M059J (cell line): ENCODE measurements at regions not wholly inside any gene's neighbourhood (a gene's known extent, or its start where the extent isn't known, plus 50 kb on each side); places are given as distances from the start of the nearest gene placed in this dataset.

Source experiments
- DNase-seq: peaks from one replicate; pipeline ENCODE4 v3.0.0-alpha.2; 2012; ENCODE audit warnings: low read depth

DNA sequence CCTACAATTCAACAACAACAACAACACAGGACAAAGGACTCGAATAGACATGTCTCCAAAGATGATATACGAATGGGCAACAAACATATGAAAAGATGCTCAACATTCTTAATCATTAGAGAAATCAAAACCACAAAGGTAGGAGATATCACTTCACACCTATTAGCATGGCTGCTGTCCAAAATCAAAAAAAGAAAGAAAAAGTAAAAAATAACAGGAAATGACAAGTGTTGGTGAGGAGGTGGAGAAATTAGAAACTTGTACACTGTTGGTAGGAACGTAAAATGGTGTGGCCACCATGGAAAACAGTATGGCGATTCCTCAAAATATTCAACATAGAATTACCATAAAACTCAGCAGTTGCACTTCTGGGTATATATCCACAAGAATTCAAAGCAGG lies 312.3 kb upstream of the STT3B start:
- no peak for DNase-seq

DNA sequence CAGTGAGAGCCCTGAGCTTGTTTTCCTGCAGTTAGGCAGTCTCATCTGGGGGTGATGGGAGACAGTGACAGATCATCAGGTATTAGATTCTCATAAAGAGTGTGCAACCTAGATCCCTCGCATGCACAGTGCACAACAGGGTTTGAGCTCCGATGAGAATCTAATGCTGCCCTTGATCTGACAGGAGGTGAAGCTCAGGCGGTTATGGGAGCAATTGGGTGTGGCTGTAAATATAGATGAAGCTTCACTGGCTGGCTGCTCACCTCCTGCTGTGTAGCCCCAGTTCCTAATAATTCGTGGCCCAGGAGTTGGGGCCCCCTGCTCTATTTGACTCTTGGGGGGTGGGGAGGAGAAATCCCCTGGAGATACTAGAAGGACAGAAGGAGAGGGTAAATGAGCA lies 309.4 kb upstream of the STT3B start:
- no peak for DNase-seq

DNA sequence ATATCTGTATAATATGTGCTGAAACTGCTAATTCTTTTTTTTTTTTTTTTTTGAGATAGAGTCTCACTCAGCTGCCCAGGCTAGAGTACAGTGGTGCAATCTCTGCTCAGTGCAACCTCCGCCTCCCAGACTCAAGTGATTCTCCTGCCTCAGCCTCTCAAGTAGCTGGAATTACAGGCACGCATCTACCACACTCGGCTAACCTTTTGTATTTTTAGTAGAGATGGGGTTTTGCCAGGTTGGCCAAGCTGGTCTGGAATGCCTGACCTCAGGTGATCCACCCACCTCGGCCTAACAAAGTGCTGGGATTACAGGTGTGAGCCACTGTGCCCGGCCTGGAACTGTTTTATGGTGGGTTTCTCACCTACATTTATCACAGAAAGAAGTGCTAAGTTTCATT lies 307.8 kb upstream of the STT3B start:
- no peak for DNase-seq

GRCh38 chr3:31225923-31226322 lies 306.8 kb upstream of the STT3B start:
- DNase-seq = no peak

GRCh38 chr3:31226346-31226745 lies 306.4 kb upstream of the STT3B start:
- no peak for DNase-seq

DNA sequence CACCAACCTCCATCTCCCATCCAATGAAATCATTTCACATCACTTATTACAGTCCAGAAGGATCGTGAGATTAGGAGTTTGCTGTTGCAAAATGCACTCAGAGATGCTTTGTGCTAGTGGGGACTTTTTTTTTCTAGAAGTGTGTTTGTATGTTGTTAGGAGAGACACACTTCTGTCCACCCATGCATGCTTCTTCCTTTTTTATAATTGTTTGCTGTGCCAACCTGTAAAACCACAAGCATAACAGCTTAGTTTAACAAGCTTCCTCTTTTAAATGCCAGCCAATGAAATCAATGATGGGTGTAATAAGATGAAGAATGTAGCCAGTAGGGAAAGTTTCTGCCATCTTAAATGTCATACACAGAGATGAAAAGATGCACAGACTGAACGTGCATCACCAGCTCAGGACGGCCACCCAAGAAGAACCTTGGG lies 305.6 kb upstream of the STT3B start:
- DNase-seq = peak; percentile 57

- DNase-seq = no peak
Observed at GRCh38 chr3:31230425-31231223, 302.1 kb upstream of the STT3B start.

DNA sequence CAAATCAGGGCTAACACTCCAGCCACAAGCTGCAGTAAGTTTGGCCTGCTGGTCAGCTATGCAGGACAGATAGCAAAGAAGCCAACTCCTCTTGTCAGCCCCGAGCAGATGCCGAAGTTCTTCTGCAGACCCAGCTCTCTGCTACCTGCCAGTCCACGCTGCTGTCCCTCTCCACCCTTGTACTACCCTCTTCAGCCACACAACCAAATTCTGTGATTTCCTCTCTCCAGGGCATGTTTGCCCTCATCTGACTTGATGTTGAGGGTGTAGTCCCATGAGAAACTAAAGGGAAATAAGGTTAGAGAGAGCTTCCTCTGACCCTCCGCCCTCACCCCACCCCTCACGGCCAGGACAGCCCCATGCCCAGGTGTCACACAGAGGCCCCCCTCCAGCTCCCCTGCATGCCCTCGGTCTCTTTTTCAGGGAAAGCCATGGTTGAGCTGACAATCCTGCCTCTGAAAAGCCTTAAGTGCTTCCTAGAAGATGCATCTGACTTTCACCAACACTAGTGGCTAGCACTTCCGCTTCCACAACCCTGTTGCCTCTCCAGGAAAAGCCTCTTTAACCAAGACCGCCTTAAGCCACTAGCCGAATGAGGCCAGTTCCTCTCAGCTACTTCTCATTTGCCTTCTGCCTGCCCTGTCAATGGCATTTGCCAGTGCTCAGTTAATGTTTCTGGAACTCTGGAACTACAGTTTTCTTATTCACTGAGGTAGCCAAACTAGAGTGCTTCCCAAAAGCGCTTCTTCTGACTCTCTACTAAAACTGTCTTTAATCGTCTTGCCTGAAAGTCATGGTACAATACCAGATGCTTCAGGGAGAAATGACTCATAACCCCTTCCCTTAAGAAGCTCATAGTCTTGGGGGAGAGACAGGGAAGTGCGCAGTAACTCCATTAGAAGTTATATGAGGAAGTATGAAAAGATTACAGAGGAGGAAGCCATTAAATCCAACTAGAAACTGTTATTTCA lies 300.4 kb upstream of the STT3B start:
- DNase-seq = peak; percentile 45

DNA sequence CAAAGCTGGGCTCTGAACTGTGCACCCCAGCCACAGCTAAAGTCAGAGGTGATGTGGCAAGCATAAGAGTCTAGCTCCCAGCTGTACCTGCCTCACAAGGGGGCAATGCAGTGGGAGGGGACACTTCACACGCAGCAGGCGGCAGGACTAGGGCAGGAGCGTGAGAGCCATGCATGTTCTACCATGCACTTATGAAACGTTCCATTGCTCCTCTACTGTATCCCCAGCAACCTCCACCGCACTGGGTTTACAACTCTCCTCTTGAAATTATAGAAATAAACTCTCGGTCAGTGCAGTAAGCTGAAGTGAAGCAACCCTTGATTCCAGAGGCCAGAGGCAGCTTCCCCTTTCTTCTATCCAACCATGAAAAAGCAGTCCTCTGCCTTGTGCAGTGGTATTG lies 298.6 kb upstream of the STT3B start:
- DNase-seq = no peak

DNA sequence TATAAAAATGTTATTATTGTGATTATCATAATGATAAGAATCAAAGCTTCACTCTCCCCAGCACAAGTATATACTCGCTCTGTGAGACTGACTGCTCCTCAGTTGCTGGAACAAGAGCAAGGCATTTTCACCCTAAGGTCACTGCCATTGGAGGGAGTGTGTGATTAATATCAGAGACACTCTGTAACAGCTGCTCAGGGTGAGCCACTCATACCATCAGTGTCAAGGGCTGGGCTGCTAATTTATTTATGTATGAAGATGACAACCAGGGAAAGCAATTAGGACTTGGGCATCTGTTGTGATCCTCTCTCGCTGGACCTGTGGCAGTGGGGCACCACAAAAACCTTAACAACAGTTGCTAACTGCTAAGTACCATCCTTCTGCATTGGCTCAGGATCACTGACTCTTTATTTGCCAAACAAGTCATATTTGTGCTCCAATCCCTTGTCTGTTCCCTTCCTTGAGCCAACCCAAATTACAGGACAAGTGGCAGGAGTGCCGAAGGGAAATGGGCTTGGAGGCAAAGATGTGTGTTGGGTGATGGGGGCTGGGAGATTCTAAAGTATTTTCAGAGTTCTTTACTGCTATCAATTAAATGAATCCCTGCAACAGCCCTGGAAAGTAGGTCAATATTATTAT lies 297.5 kb upstream of the STT3B start:
- DNase-seq = no peak

DNA sequence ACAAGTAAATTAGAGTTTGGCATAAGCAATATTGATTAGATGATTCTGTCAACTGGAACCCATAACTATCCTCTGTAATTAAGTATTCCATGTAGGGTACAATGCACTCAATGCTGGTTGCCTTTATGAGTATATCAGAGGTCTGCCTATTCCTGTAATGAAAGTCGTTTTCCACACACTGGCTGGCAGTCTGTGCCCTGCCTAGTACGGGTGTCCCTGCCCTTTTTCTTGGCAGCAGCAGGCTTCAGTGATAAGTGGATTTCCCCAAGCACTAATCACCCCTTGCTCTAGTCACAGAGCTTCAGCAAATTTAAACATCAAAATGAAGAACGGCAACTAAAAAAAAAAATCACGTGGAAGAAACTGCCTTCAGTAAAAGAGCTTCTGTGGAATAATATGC lies 294.8 kb upstream of the STT3B start:
- DNase-seq = no peak

- no peak for DNase-seq
Observed at GRCh38 chr3:31240013-31240412, 292.7 kb upstream of the STT3B start.

DNA sequence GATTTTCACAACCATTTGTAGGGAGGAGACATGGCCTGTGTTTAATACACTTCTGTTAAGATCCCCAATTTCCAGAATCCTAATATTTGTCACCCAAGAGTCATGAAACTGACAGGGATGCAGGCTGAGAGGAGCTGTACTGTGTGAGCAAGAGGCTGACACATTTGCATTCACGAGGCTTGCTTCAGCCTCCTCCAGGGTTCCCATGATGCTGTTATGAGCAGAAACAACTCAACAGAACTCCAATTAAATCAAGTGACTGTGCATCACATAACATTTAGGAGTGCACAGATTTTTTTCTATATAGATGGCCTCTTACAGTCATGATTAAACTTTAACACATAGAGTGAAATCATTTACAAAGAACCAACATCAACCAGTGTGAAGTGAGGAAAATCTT lies 292.3 kb upstream of the STT3B start:
- DNase-seq = no peak

DNA sequence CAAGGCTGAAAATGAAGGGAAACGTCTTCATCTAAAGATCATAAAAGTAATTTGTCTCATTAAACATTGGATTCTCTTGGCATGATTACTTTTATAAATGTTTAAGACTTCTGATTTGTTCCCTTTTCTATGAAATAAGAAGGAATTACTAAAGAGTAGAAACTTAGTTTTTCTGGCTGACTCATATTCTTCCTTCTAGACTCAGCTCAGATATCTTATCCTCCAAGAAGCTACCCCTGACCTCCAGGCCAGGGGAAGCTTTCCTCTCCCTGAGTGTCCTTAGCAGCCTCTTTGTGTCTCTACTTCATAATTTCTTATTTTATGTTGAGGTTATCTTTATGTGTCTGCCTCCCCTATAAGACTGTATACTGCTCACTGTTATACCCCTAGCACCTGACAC lies 291.9 kb upstream of the STT3B start:
- no peak for DNase-seq

GRCh38 chr3:31241533-31241932 lies 291.2 kb upstream of the STT3B start:
- no peak for DNase-seq

GRCh38 chr3:31242026-31242960 lies 290.4 kb upstream of the STT3B start:
- DNase-seq = no peak

GRCh38 chr3:31244929-31245817 lies 287.6 kb upstream of the STT3B start:
- no peak for DNase-seq

DNA sequence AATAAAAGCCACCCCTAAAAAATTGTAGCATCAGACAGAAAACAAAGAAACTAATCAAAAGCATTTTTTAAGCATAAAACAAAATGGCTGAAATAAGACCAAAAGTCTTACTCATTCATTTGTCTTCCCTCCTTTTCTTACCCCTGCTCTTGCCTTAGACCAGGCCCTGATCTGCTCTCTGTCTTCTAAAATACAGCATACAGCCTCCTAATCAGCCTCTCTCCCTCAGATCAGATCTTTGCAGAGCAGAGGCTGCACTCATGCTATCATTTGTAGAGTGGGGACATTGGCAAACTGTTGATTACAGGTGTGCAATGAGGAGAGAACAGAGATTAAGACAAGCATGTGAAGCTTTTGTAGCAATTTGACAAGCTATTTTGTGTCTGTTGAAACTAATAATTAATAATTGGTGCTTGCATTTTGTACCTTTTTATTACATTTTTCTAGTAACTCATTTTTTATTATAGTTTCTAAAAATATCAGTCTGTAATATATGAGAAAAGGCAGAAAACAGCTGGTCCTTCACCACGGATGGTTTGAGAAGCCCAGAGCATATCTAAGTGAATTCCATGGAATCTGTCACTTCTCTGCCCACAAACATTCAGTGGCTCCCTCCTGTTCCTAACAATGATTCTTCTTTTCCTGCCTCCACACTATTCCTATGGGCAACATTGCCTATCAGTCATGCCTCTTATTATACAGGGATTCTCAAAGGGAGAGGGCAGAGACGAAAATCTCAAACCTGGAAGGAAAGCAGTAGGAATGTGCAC lies 286.2 kb upstream of the STT3B start:
- no peak for DNase-seq

DNA sequence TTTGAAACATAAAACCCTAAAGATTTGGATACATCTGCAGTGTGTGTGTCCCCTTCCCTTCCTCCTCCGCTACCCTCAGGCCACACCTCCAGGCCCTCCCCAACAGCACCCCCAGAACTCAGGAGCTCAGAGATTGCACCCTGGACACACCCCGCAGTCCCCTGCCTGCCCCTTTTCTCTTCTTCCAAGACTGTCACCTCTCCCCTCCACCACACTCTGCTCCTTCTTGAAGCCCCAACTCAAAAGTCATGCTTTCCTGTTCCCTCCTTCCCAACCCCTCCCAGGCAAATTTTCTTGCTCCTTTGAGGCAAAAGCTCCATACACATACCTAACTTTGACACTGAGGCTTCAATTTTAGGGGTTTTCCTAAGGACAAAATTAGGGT lies 285.7 kb upstream of the STT3B start:
- no peak for DNase-seq
